Mammary epithelial cell (primary cell): ENCODE measurements at regions not wholly inside any gene's neighbourhood (a gene's known extent, or its start where the extent isn't known, plus 50 kb on each side); places are given as distances from the start of the nearest gene placed in this dataset.

Experiments used
- EZH2 ChIP-seq: IDR thresholded peaks from 2 replicates; pipeline ENCODE4 v1.6.1; 2012; ENCODE audit warnings: low read length, inconsistent platforms, borderline replicate concordance
- TF ChIP-seq, protein P1 (sequence below), 2 donors: IDR thresholded peaks in 1 of 2; conservative IDR thresholded peaks in 1 of 2; 2 replicates each; pipeline ENCODE4 v1.5.1; 2011 to 2012; ENCODE audit warnings: inconsistent platforms in 2 of 2, low read length in 2 of 2, mild to moderate bottlenecking in 2 of 2, control low read depth in 1 of 2, low read depth in 1 of 2; ENCODE audit not compliant: insufficient read depth in 1 of 2; ENCODE audit errors: extremely low read depth in 1 of 2

DNA sequence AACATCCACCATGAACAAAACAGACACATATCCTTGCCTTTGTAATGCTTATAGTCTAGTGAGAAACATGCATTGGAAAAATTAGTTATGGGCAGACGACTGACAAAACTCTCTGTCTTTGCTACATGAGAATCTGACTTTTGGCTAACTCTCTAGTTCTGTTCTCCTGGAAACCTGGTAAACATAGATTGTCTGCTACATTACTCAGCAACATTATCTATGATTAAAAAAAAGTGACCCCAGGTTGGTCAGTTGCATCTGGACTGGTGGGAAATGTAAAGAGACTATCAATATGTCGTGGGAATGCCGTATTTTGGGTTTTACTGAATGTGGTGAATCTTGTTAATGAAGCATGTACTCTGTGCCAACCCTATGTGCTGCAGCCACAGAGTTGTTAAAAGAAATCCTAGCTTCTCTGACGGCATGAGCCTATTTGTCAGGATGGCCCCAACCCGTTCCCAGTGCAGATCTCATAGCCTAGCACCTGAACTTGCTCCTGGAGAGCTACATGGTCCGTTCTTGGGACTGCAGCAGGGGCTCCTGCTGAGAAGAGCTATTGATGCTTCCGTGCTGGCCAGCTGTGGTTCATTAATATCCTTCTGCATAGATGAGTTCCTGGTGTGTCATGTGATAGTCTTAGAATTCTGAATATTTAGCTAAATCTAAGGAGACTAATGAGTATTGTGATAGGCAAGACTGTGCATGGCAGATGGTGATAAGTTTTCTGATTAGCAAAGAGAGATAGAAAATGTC is 311.7 kb upstream of the ZNF717 start:
- TF ChIP-seq, protein P1, sequence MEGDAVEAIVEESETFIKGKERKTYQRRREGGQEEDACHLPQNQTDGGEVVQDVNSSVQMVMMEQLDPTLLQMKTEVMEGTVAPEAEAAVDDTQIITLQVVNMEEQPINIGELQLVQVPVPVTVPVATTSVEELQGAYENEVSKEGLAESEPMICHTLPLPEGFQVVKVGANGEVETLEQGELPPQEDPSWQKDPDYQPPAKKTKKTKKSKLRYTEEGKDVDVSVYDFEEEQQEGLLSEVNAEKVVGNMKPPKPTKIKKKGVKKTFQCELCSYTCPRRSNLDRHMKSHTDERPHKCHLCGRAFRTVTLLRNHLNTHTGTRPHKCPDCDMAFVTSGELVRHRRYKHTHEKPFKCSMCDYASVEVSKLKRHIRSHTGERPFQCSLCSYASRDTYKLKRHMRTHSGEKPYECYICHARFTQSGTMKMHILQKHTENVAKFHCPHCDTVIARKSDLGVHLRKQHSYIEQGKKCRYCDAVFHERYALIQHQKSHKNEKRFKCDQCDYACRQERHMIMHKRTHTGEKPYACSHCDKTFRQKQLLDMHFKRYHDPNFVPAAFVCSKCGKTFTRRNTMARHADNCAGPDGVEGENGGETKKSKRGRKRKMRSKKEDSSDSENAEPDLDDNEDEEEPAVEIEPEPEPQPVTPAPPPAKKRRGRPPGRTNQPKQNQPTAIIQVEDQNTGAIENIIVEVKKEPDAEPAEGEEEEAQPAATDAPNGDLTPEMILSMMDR (conservative IDR thresholded peaks at IDR 0.05 in 1 of 2, IDR thresholded peaks at IDR 0.05 in 1 of 2; ENCODE audit: extremely low read depth in 1 of 2, insufficient read depth in 1 of 2, low read depth in 1 of 2, low read length in 2 of 2): no peak
- no peak for TF ChIP-seq EZH2
